Thyroid gland (tissue), 4 donors: ENCODE measurements at regions not wholly inside any gene's neighbourhood (a gene's known extent, or its start where the extent isn't known, plus 50 kb on each side); places are given as distances from the start of the nearest gene placed in this dataset.

Experiments
- DNase-seq, 2 donors: peaks; one replicate each; pipeline ENCODE4 v3.0.0-alpha.2; 2019
- H3K27ac ChIP-seq, 3 donors: fragments of 200-600 bp; sonication (generic); 1 replicate in 2 of 3; 2 replicates in 1 of 3; pipeline ENCODE4 v1.5.1; 2016 to 2019; ENCODE audit warnings: mild to moderate bottlenecking in 1 of 3, moderate library complexity in 1 of 3
- H3K27me3 ChIP-seq: fragments of 200-600 bp; sonication (generic); one replicate; pipeline ENCODE4 v1.5.1; 2019
- H3K36me3 ChIP-seq, 2 donors: fragments of 200-600 bp; sonication (generic); one replicate each; pipeline ENCODE4 v1.5.1; 2016 to 2019
- H3K4me1 ChIP-seq, 2 donors: fragments of 200-600 bp; sonication (generic); one replicate each; pipeline ENCODE4 v1.5.1; 2017 to 2019
- H3K4me3 ChIP-seq, 3 donors: fragments of 200-600 bp; sonication (generic); replicated peaks in 1 of 3; 1 replicate in 2 of 3; 2 replicates in 1 of 3; pipeline ENCODE4 v1.5.1; 2016; ENCODE audit warnings: mild to moderate bottlenecking in 1 of 3
- H3K9me3 ChIP-seq: fragments of 200-600 bp; sonication (generic); one replicate; pipeline ENCODE4 v1.5.1; 2017
- CTCF ChIP-seq, 6 experiments: fragments of 200-600 bp in 3 of 6; fragments of 450-650 bp in 3 of 6; sonication (generic) in 3 of 6; IDR thresholded peaks; one replicate each; pipeline ENCODE4 v1.5.1; 2016 to 2019; ENCODE audit warnings: antibody characterized with exemption in 6 of 6, mild to moderate bottlenecking in 2 of 6, inconsistent platforms in 1 of 6, moderate library complexity in 1 of 6
- POLR2A ChIP-seq, 2 donors: fragments of 450-650 bp; IDR thresholded peaks; one replicate each; pipeline ENCODE4 v1.6.1; 2017; ENCODE audit warnings: antibody characterized with exemption in 2 of 2, mild to moderate bottlenecking in 2 of 2, moderate library complexity in 1 of 2
- WGBS, 2 donors: methylation state at CpG; one replicate each; pipeline ENCODE4 v1.1.5; 2017; 5-methylcytosine and 5-hydroxymethylcytosine counted together
- intact Hi-C: fragments of 100-400 bp; cut with DNase I; formaldehyde crosslinking; loops from one replicate; pipeline ENCODE4 v1.15.1; 2023

GRCh38 chr20:60352017-60352416 is 393.8 kb downstream of the CDH26 start:
- H3K4me3 ChIP-seq = no peak overlapping the region
- WGBS, 2 donors = 93 to 98% methylated on average over 2 of the region's 2 CpGs
- TF ChIP-seq POLR2A (IDR thresholded peaks at IDR 0.05) (no peak), CTCF (IDR thresholded peaks at IDR 0.05) (no peak)
- intact Hi-C loops = no loop called here
- no peaks in the 10 kb centered on the region for H3K27me3 ChIP-seq
- no peak overlapping the region for H3K27ac ChIP-seq
- H3K9me3 ChIP-seq = no peaks in the 10 kb centered on the region
- DNase-seq = no peak
- H3K36me3 ChIP-seq = no peaks in the 10 kb centered on the region
- H3K4me1 ChIP-seq = no peaks in the 10 kb centered on the region

DNA sequence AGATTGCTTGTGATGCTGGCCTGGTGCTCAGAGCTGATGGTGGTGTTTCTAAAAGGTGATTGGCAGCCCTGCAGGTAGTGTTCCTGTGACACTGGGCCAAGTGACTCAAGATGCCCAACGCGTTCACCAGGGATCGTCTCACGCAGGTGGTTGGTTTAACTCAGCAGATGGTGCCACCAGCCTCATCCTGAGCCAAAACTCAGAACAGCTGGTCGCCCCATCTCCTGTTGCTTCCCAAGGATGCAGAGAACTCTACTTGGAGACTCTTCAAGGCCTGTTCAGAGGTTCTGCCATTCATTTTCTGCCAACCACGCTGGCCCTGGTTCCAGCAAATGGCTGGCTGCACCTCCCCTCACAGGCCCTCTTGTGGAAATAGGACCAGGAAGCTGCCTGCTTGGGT is 394.4 kb downstream of the CDH26 start:
- 91 to 97% methylated on average over 6 of the region's 6 CpGs for WGBS, 2 donors
- intact Hi-C loops = no loop called here

DNA sequence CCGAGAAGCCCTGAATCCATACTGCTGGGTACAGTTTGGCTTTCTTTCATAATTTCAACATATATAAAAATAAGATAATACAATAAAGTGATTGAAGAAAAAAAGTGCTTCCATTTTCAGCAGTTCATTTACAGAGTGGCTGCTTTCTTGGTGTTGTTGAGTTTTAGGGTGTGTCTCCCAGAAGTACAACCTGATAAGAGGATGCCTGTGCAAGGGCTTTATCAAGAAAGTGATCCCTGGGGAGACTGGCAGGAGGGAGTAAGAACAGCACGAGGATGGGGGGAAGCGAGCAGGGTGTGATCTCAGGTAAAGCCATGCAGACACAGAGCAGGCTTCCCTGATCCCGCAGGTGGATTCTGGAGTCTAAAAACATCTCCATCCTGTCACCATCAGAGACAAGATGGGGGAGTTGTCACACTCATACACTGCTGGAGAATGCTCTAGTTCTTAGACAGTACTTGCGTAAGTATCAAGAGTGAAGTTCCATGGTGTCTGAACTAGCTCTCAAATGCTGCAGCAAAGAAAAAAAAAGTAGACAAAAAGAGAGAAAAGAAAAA is 395.9 kb downstream of the CDH26 start:
- intact Hi-C loops = no loop called here
- no peaks in the 10 kb centered on the region for H3K27me3 ChIP-seq
- H3K4me3 ChIP-seq = no peak overlapping the region
- H3K27ac ChIP-seq = no peak overlapping the region
- DNase-seq = no peak
- H3K36me3 ChIP-seq = no peaks in the 10 kb centered on the region
- TF ChIP-seq POLR2A (IDR thresholded peaks at IDR 0.05) = no peak
- TF ChIP-seq CTCF (IDR thresholded peaks at IDR 0.05) = no peak
- no peaks in the 10 kb centered on the region for H3K9me3 ChIP-seq
- no peaks in the 10 kb centered on the region for H3K4me1 ChIP-seq
- WGBS, 2 donors = 80 to 88% methylated on average over 5 of the region's 5 CpGs

More for the DNA sequence above, 394.4 kb downstream of the CDH26 start:
- no peak for TF ChIP-seq POLR2A (IDR thresholded peaks at IDR 0.05)
- TF ChIP-seq CTCF (IDR thresholded peaks at IDR 0.05) = no peak
- no peak for DNase-seq
- H3K27me3 ChIP-seq = no peaks in the 10 kb centered on the region
- H3K27ac ChIP-seq = no peak overlapping the region
- H3K36me3 ChIP-seq = no peaks in the 10 kb centered on the region
- H3K9me3 ChIP-seq = no peaks in the 10 kb centered on the region
- no peaks in the 10 kb centered on the region for H3K4me1 ChIP-seq
- H3K4me3 ChIP-seq = no peak overlapping the region

DNA sequence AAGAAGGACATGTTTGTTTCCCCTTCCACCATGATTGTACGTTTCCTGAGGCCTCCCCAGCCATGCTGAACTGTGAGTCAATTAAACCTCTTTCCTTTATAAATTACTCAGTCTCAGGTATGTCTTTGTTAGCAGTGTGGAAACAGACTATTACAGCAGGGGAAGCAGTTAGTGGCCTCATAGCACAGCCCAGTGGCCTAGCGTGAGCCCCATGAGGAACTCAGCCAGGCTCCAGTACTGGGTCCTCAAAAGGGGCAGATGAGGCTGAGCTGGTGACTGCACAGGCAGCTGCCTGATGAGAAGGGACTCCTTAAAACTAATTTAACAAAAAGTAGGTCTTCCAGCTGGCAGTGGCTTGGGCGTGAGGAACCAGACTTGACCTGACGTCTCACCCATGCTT is 399.9 kb downstream of the CDH26 start:
- no peaks in the 10 kb centered on the region for H3K4me1 ChIP-seq
- H3K27me3 ChIP-seq = no peaks in the 10 kb centered on the region
- intact Hi-C loops = no loop called here
- H3K4me3 ChIP-seq = no peak overlapping the region
- H3K9me3 ChIP-seq = no peaks in the 10 kb centered on the region
- no peak overlapping the region for H3K27ac ChIP-seq
- DNase-seq = no peak
- 93 to 96% methylated on average over 4 of the region's 4 CpGs for WGBS, 2 donors
- TF ChIP-seq POLR2A (IDR thresholded peaks at IDR 0.05) (no peak), CTCF (IDR thresholded peaks at IDR 0.05) (no peak)
- H3K36me3 ChIP-seq = no peaks in the 10 kb centered on the region

DNA sequence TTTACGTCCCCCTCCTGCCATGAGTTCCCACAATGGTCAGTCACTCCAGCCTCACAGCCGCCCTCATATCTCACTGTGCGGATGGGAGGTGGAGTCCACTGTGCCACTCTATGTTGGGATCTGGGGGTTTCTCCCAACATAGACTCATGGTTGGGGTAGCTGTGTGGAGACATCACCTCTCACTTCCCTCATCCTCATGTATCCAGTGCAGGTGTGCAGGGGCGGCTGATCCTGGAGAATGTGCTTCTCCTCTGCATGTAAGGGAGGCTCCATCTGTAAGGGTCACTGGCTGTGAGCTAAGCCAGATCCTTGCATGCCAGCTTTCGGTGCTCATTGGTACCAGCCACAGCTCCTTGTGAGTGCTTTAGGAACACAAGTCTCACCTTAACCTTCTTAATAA is 400.8 kb downstream of the CDH26 start:
- no peak overlapping the region for H3K4me3 ChIP-seq
- intact Hi-C loops = no loop called here
- H3K4me1 ChIP-seq = no peaks in the 10 kb centered on the region
- DNase-seq = no peak
- no peaks in the 10 kb centered on the region for H3K9me3 ChIP-seq
- H3K36me3 ChIP-seq = no peaks in the 10 kb centered on the region
- no peak overlapping the region for H3K27ac ChIP-seq
- TF ChIP-seq POLR2A (IDR thresholded peaks at IDR 0.05) (no peak), CTCF (IDR thresholded peaks at IDR 0.05) (no peak)
- 85 to 99% methylated on average over 5 of the region's 5 CpGs for WGBS, 2 donors
- no peaks in the 10 kb centered on the region for H3K27me3 ChIP-seq
